ENCODE measurements at regions not wholly inside any gene's neighbourhood (a gene's known extent, or its start where the extent isn't known, plus 50 kb on each side); places are given as distances from the start of the nearest gene placed in this dataset.

DNA sequence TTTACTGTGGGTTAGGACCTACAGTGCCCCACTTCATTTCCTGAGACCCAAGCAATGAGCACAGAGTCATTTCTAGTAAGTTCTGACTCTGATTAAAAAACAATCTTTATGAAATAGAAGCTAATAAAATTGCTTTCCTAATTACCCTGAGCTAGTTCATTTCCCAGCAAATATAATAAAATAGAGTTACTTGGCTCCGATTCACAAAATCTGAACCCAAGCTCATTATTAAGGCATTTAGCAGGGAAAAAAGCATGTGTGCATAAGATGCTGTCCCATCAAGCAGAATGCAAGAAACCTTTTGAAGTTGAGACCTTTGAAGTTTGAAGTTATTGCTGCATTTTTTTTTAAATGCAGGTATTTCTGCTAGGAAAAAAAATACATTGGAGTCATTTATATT, 629.1 kb downstream of the BCL11A start:
- CTCF ChIA-PET = no interaction called here

DNA sequence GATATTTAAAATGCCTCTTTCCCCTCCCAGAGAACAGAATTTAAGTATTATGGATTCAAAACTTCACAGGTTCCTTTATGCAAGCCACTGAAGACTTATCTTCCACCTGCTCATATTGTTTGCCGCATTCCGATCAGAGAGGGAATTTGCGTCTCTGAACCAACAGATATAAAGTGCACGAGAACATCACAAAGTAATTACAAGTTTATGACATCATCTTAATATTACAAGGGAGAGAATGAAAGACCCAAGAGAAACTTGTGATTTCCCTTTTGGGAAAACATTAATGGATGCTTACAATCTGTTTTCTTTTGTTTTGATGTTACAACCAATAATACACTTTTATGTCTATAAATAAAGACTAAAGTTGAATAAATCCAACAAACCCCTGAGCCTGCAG, 631.0 kb downstream of the BCL11A start:
- H3K27me3 ChIP-seq (ENCODE audit: control insufficient read depth, insufficient read depth, low read length) = no peaks in the 10 kb centered on the region
- POLR2A ChIA-PET = no interaction called here
- no peaks in the 10 kb centered on the region for H3K4me1 ChIP-seq (ENCODE audit: control insufficient read depth, insufficient read depth, low read length)
- in situ Hi-C loops (cut with HindIII; ENCODE audit: low pct_unique_long_range_greater_than_20kb, low sequenced_read_pairs) (no loop called here), intact Hi-C loops (cut with micrococcal nuclease; ENCODE audit: unreplicated experiment) (no loop called here)
- CTCF ChIA-PET = no interaction called here
- TF ChIP-seq SIN3A (IDR thresholded peaks at IDR 0.05; ENCODE audit: borderline replicate concordance, insufficient read depth, low read depth, low read length) (no peak), TCF7L2 (IDR thresholded peaks at IDR 0.05; ENCODE audit: low read depth, low read length) (no peak), POLR2AphosphoS5 (IDR thresholded peaks at IDR 0.05; ENCODE audit: low read depth, low read length) (no peak)
- TF ChIP-seq, protein P1, sequence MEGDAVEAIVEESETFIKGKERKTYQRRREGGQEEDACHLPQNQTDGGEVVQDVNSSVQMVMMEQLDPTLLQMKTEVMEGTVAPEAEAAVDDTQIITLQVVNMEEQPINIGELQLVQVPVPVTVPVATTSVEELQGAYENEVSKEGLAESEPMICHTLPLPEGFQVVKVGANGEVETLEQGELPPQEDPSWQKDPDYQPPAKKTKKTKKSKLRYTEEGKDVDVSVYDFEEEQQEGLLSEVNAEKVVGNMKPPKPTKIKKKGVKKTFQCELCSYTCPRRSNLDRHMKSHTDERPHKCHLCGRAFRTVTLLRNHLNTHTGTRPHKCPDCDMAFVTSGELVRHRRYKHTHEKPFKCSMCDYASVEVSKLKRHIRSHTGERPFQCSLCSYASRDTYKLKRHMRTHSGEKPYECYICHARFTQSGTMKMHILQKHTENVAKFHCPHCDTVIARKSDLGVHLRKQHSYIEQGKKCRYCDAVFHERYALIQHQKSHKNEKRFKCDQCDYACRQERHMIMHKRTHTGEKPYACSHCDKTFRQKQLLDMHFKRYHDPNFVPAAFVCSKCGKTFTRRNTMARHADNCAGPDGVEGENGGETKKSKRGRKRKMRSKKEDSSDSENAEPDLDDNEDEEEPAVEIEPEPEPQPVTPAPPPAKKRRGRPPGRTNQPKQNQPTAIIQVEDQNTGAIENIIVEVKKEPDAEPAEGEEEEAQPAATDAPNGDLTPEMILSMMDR (IDR thresholded peaks at IDR 0.05) = no peak
- TF ChIP-seq, protein P2, sequence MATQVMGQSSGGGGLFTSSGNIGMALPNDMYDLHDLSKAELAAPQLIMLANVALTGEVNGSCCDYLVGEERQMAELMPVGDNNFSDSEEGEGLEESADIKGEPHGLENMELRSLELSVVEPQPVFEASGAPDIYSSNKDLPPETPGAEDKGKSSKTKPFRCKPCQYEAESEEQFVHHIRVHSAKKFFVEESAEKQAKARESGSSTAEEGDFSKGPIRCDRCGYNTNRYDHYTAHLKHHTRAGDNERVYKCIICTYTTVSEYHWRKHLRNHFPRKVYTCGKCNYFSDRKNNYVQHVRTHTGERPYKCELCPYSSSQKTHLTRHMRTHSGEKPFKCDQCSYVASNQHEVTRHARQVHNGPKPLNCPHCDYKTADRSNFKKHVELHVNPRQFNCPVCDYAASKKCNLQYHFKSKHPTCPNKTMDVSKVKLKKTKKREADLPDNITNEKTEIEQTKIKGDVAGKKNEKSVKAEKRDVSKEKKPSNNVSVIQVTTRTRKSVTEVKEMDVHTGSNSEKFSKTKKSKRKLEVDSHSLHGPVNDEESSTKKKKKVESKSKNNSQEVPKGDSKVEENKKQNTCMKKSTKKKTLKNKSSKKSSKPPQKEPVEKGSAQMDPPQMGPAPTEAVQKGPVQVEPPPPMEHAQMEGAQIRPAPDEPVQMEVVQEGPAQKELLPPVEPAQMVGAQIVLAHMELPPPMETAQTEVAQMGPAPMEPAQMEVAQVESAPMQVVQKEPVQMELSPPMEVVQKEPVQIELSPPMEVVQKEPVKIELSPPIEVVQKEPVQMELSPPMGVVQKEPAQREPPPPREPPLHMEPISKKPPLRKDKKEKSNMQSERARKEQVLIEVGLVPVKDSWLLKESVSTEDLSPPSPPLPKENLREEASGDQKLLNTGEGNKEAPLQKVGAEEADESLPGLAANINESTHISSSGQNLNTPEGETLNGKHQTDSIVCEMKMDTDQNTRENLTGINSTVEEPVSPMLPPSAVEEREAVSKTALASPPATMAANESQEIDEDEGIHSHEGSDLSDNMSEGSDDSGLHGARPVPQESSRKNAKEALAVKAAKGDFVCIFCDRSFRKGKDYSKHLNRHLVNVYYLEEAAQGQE (IDR thresholded peaks at IDR 0.05; ENCODE audit: insufficient read depth in 1 of 2, low read depth in 2 of 2, low read length in 1 of 2) = no peak
- H3K36me3 ChIP-seq (ENCODE audit: control insufficient read depth, insufficient read depth, low read length) = no peaks in the 10 kb centered on the region
- ATAC-seq (no peak), DNase-seq (ENCODE audit: low read depth, low spot score) (no peak)
- H3K9me3 ChIP-seq (ENCODE audit: control insufficient read depth, insufficient read depth, low read depth, low read length) = no peaks in the 10 kb centered on the region
- H3K4me3 ChIP-seq (ENCODE audit: low read depth in 2 of 2, low read length in 2 of 2) = no peak overlapping the region
- BruUV-seq (replicated peaks) = no TSS peak
- no peak overlapping the region for H3K27ac ChIP-seq (ENCODE audit: low read length)

More for the DNA sequence above, 629.1 kb downstream of the BCL11A start:
- Histone ChIP-seq H3K27ac (ENCODE audit: low read length) (no peak overlapping the region), H3K36me3 (ENCODE audit: control insufficient read depth, insufficient read depth, low read length) (no peaks in the 10 kb centered on the region), H3K9me3 (ENCODE audit: control insufficient read depth, insufficient read depth, low read depth, low read length) (no peaks in the 10 kb centered on the region), H3K4me1 (ENCODE audit: control insufficient read depth, insufficient read depth, low read length) (no peaks in the 10 kb centered on the region), H3K27me3 (ENCODE audit: control insufficient read depth, insufficient read depth, low read length) (no peaks in the 10 kb centered on the region), H3K4me3 (ENCODE audit: low read depth in 2 of 2, low read length in 2 of 2) (no peak overlapping the region)
- DNase-seq (ENCODE audit: low read depth, low spot score) (no peak), ATAC-seq (no peak)
- POLR2A ChIA-PET = no interaction called here
- BruUV-seq (replicated peaks) = no TSS peak
- in situ Hi-C loops (cut with HindIII; ENCODE audit: low pct_unique_long_range_greater_than_20kb, low sequenced_read_pairs) = no loop called here
- intact Hi-C loops (cut with micrococcal nuclease; ENCODE audit: unreplicated experiment) = no loop called here
- no peak for TF ChIP-seq POLR2AphosphoS5 (IDR thresholded peaks at IDR 0.05; ENCODE audit: low read depth, low read length)
- TF ChIP-seq, protein P2 (IDR thresholded peaks at IDR 0.05; ENCODE audit: insufficient read depth in 1 of 2, low read depth in 2 of 2, low read length in 1 of 2) = no peak
- TF ChIP-seq, protein P1 (IDR thresholded peaks at IDR 0.05) = no peak
- TF ChIP-seq TCF7L2 (IDR thresholded peaks at IDR 0.05; ENCODE audit: low read depth, low read length) = no peak
- no peak for TF ChIP-seq SIN3A (IDR thresholded peaks at IDR 0.05; ENCODE audit: borderline replicate concordance, insufficient read depth, low read depth, low read length)
